ENCODE measurements at regions not wholly inside any gene's neighbourhood (a gene's known extent, or its start where the extent isn't known, plus 50 kb on each side); places are given as distances from the start of the nearest gene placed in this dataset.

DNA sequence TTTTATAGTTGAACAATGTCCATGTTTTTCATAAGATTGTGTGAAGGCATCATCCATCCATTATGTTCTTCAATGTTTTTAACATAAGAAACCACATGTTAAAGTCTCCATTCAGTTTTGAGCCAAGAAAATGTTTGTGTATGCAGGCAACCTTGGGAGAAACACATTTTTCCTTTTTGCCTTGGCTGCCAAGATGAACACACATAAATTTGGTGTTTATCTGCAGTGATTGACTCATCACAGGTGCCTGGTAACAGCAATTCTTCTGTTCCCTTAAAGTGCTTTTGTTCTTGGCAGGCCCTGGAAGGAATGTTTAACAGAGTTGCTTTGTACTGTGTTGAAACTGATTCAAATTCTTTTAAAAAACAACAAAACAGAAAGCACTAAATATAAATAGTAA lies 709.9 kb upstream of the ADGRL4 start:
- TF ChIP-seq, protein P1, sequence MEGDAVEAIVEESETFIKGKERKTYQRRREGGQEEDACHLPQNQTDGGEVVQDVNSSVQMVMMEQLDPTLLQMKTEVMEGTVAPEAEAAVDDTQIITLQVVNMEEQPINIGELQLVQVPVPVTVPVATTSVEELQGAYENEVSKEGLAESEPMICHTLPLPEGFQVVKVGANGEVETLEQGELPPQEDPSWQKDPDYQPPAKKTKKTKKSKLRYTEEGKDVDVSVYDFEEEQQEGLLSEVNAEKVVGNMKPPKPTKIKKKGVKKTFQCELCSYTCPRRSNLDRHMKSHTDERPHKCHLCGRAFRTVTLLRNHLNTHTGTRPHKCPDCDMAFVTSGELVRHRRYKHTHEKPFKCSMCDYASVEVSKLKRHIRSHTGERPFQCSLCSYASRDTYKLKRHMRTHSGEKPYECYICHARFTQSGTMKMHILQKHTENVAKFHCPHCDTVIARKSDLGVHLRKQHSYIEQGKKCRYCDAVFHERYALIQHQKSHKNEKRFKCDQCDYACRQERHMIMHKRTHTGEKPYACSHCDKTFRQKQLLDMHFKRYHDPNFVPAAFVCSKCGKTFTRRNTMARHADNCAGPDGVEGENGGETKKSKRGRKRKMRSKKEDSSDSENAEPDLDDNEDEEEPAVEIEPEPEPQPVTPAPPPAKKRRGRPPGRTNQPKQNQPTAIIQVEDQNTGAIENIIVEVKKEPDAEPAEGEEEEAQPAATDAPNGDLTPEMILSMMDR (IDR thresholded peaks at IDR 0.05), result no peak
- no peak for TF ChIP-seq POLR2A (IDR thresholded peaks at IDR 0.05)
